GM10266 (cell line): ENCODE measurements at regions not wholly inside any gene's neighbourhood (a gene's known extent, or its start where the extent isn't known, plus 50 kb on each side); places are given as distances from the start of the nearest gene placed in this dataset.

Experiments used
- DNase-seq: peaks from one replicate; pipeline ENCODE4 v3.0.0; 2012; ENCODE audit errors: extremely low spot score
- CTCF ChIP-seq: IDR thresholded peaks from 2 replicates; pipeline ENCODE4 v1.5.1; 2012; ENCODE audit warnings: mild to moderate bottlenecking, low read depth; ENCODE audit not compliant: control insufficient read depth, insufficient read depth; ENCODE audit errors: missing control alignments

GRCh38 chr7:136193940-136194339 is 216.8 kb upstream of the MTPN start:
- no peak for TF ChIP-seq CTCF
- no peak for DNase-seq

- DNase-seq, result no peak
- no peak for TF ChIP-seq CTCF
Measured at GRCh38 chr7:136189506-136189998, 212.4 kb upstream of the MTPN start.

- no peak for TF ChIP-seq CTCF
- no peak for DNase-seq
Measured at GRCh38 chr7:136186281-136186680, 209.1 kb upstream of the MTPN start.

- TF ChIP-seq CTCF, result no peak
- no peak for DNase-seq
Measured at GRCh38 chr7:136184719-136185118, 207.6 kb upstream of the MTPN start.

- no peak for DNase-seq
- no peak for TF ChIP-seq CTCF
Measured at GRCh38 chr7:136183981-136184380, 206.8 kb upstream of the MTPN start.

- no peak for TF ChIP-seq CTCF
- DNase-seq, result no peak
Measured at GRCh38 chr7:136180984-136181383, 203.8 kb upstream of the MTPN start.

- no peak for DNase-seq
- no peak for TF ChIP-seq CTCF
Measured at GRCh38 chr7:136179851-136180721, 202.9 kb upstream of the MTPN start.
